GM12865 (cell line): ENCODE measurements at regions not wholly inside any gene's neighbourhood (a gene's known extent, or its start where the extent isn't known, plus 50 kb on each side); places are given as distances from the start of the nearest gene placed in this dataset.
"Not testable (repeated sequence)": the region's sequence is repeated elsewhere in the genome, so short reads cannot be mapped to it uniquely, and the experiment has no call there.

Source experiments
- DNase-seq: peaks from one replicate; pipeline ENCODE4 v3.0.0; 2010; ENCODE audit warnings: low read depth
- H3K4me3 ChIP-seq: 2 replicates; pipeline ENCODE4 v1.5.1; 2011; ENCODE audit warnings: mild to moderate bottlenecking, low read depth, low read length, control low read depth
- CTCF ChIP-seq: IDR thresholded peaks from 2 replicates; pipeline ENCODE4 v1.5.1; 2011; ENCODE audit warnings: low read length, control low read depth, low read depth, inconsistent platforms; ENCODE audit not compliant: insufficient read depth; ENCODE audit errors: missing control alignments

- TF ChIP-seq CTCF = no peak
- H3K4me3 ChIP-seq = no peak overlapping the region
Observed at GRCh38 chr2:109049022-109049421, 60.0 kb upstream of the EDAR start.

GRCh38 chr2:109048163-109048562 is 59.1 kb upstream of the EDAR start:
- TF ChIP-seq CTCF = no peak
- H3K4me3 ChIP-seq = no peak overlapping the region
- DNase-seq = no peak

More at GRCh38 chr2:109049022-109049421, 60.0 kb upstream of the EDAR start:
- no peak for DNase-seq

GRCh38 chr2:109047569-109047968 is 58.5 kb upstream of the EDAR start:
- not testable (repeated sequence) for DNase-seq

GRCh38 chr2:109046925-109047508 is 58.0 kb upstream of the EDAR start:
- no peak overlapping the region for H3K4me3 ChIP-seq
- no peak for TF ChIP-seq CTCF
- peak; percentile 60 for DNase-seq

More at GRCh38 chr2:109047569-109047968, 58.5 kb upstream of the EDAR start:
- not testable (repeated sequence) for H3K4me3 ChIP-seq

GRCh38 chr2:109045505-109045904 is 56.5 kb upstream of the EDAR start:
- TF ChIP-seq CTCF = no peak
- no peak for DNase-seq
- H3K4me3 ChIP-seq = no peak overlapping the region

GRCh38 chr2:109038992-109039391 is 50.0 kb upstream of the EDAR start:
- DNase-seq = no peak
- TF ChIP-seq CTCF = no peak
- H3K4me3 ChIP-seq = no peak overlapping the region
